Stimulated activated CD8-positive, alpha-beta memory T cell treated with anti-CD3 and anti-CD28 coated beads, Interleukin-15, amount 100 ng/mL, for 48 hours (primary cell): ENCODE measurements at regions not wholly inside any gene's neighbourhood (a gene's known extent, or its start where the extent isn't known, plus 50 kb on each side); places are given as distances from the start of the nearest gene placed in this dataset.

ENCODE experiments used
- DNase-seq, 2 donors: peaks; one replicate each; pipeline ENCODE4 v3.0.0-alpha.2; 2020; ENCODE audit warnings: low read depth in 2 of 2

GRCh38 chr2:65656160-65656718 lies 223.8 kb upstream of the SPRED2 start:
- DNase-seq: no peak

- DNase-seq: no peak
Observed at GRCh38 chr2:65655000-65655399, 222.6 kb upstream of the SPRED2 start.

- no peak for DNase-seq
Observed at GRCh38 chr2:65654496-65654895, 222.1 kb upstream of the SPRED2 start.

- DNase-seq: no peak
Observed at GRCh38 chr2:65652066-65652465, 219.7 kb upstream of the SPRED2 start.

GRCh38 chr2:65649811-65650589 lies 217.6 kb upstream of the SPRED2 start:
- no peak for DNase-seq

- no peak for DNase-seq
Observed at GRCh38 chr2:65647249-65647842, 214.9 kb upstream of the SPRED2 start.

GRCh38 chr2:65640793-65641103 lies 208.3 kb upstream of the SPRED2 start:
- no peak for DNase-seq

- DNase-seq: no peak
Observed at GRCh38 chr2:65639156-65639864, 206.9 kb upstream of the SPRED2 start.

- no peak for DNase-seq
Observed at GRCh38 chr2:65638443-65638842, 206.0 kb upstream of the SPRED2 start.

GRCh38 chr2:65636813-65637483 lies 204.5 kb upstream of the SPRED2 start:
- DNase-seq: no peak

- DNase-seq: no peak
Observed at GRCh38 chr2:65636024-65636423, 203.6 kb upstream of the SPRED2 start.

- DNase-seq: no peak
Observed at GRCh38 chr2:65634304-65634703, 201.9 kb upstream of the SPRED2 start.

- no peak for DNase-seq
Observed at GRCh38 chr2:65630643-65631042, 198.2 kb upstream of the SPRED2 start.

GRCh38 chr2:65628156-65628555 lies 195.8 kb upstream of the SPRED2 start:
- no peak for DNase-seq

- no peak for DNase-seq
Observed at GRCh38 chr2:65626831-65627230, 194.4 kb upstream of the SPRED2 start.

GRCh38 chr2:65625982-65626381 lies 193.6 kb upstream of the SPRED2 start:
- no peak for DNase-seq

- no peak for DNase-seq
Observed at GRCh38 chr2:65622951-65623535, 190.6 kb upstream of the SPRED2 start.

GRCh38 chr2:65622499-65622898 lies 190.1 kb upstream of the SPRED2 start:
- DNase-seq: no peak

GRCh38 chr2:65620524-65620923 lies 188.1 kb upstream of the SPRED2 start:
- DNase-seq: no peak

GRCh38 chr2:65620026-65620425 lies 187.6 kb upstream of the SPRED2 start:
- DNase-seq: no peak

- no peak for DNase-seq
Observed at GRCh38 chr2:65615602-65616001, 183.2 kb upstream of the SPRED2 start.
